ENCODE measurements at regions not wholly inside any gene's neighbourhood (a gene's known extent, or its start where the extent isn't known, plus 50 kb on each side); places are given as distances from the start of the nearest gene placed in this dataset.
A peak's percentile ranks its signal among the peaks of the same experiment; 100 is the strongest.

DNA sequence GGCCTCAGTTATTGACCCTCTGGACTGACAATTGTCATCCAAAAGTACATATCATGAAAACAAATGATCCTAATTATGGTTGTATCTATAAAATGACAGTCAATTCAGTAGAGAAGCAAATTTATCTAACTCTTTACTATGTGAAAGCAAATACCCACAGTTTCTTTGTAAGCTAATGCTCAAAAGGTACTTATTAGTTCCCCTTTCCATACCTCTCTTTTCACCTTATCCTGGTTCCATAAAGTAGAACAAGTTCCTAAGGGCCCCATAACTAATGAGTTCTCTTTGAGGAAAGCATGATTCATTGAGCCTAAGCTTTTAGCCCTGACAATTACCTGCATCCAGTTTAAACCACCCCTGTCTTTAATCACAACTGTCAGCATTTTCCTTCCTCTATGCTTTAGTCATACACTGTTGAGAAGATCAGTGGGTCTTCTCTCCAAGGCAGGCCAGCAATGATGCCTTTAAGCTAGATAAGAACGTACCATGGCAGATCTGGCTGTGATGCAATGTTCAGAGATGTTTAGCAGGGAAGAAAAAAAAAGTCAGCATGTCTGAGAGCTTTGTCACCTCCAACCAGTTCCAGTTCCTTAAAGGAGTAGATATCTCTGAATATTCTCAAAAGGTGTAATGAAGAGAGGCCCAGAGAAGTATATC is 179.7 kb upstream of the RASGEF1B start:
- peak; percentile 61 to 83 for DNase-seq

DNA sequence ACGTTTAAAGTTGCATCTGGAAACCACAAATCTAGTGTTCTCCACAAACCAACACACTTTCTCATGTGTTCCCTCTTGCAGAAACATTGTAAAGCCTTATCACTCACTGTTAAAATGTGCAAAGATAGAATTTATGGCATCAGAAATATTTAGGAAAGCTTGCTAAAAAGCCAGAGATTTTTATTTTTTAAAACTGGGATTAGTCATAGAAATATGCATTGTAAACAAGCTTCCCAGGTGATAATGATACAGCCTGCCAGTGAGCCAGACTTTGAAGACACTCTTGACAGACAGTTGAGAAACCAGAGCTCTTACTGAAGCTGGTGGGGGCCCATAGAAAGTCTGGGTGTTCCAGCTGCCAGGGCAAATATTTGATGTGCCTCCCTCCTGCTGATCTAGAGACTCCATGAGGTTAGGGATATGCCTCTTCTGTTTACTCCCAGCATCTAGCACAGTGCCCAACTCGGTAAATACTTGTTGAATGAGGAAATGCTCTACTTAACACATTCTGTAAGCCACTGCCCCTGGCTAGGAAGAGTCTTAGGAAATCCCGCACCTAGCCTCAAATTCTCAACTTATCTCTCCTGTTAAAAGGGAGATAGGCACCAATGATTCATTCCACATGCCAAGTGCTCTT is 179.0 kb upstream of the RASGEF1B start:
- DNase-seq, result peak; percentile 86 to 90

DNA sequence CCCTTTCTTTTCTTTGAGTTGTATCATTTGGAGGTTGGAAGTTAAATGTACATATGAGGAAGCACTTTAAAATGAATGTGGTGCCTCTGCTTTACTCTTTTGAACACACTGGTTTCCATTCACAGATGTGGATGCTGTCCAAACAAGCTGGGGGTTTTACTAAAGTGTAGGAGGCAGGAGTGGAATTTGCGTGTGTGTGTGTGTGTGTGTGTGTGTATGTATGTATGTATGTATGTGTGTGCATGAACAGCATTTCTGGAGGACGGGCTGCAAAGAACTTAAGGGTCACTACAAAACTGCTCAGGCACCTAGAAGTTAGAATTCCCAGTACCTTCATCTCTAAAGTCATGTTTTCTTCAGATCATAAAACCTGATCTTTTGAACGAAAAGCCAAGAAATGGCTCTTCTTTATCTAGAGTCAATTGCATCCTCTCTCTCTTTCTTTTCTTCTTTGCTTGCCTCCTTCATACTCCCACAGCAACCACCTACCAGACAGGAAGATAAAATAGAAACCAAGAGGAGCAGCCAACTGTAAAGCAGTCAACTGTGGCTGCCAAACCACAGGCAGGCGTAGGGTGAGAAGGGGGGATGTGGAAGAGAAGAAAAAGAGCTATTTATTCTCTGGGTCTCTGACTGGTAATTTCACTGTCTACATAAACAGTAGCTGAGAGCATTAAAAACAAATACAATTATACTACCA is 177.0 kb upstream of the RASGEF1B start:
- DNase-seq, result no peak

DNA sequence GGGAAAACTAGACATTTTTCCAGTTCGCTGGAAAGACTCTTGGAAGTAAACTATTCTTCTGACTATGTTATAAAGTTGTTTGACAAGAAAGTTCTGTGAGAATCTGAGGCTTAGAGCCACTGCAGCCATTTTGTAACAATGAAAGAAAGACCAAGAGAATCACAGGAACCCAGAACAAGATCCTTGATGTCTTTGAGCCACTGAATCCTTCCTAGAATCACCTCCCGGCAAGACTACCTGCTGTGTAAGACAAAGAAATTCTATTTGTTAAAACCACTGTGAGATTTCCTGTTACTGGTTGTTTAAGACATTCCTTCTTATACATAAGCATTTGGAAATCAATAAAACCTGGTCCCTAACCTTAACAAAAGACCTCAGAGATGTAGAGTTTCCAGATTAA is 175.7 kb upstream of the RASGEF1B start:
- no peak for DNase-seq

DNA sequence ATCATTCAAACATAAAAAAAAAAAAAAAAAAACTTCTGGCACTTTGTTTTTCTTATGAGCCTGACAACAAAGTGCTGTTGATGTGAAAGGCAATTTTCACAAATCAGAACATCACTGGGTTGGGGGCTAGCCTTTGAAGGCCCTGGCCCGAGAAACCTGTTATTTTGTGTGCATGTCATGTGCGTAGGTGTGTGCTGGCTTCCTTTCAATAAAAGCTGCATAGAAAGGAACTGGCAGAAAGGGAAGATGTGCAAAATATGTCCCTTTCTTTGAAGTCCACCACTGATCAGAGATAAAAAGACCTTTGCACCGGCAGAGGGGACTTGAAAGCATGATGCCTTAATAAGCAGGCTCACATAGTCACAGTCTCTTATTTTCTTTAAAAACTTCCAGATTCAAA is 170.8 kb upstream of the RASGEF1B start:
- DNase-seq, result no peak

DNA sequence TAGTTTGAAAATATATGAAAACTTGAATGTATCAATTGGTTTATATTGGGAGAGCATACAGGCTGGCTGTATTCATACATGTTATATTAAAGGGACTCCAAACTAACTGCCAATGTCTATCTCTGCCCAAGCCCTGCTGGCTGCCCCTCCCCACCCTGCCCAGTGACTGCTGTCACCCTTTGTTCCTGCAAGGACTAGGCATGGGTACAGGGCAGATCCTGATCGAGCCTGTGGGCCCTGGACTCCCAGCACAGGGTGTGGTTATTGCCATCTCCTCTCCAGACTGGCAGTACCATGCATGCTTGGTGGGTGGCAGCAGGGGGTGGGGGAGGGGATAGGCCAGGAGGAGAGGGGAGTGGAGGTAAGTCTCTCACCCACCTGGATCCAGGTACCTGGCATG is 167.5 kb upstream of the RASGEF1B start:
- DNase-seq, result no peak

DNA sequence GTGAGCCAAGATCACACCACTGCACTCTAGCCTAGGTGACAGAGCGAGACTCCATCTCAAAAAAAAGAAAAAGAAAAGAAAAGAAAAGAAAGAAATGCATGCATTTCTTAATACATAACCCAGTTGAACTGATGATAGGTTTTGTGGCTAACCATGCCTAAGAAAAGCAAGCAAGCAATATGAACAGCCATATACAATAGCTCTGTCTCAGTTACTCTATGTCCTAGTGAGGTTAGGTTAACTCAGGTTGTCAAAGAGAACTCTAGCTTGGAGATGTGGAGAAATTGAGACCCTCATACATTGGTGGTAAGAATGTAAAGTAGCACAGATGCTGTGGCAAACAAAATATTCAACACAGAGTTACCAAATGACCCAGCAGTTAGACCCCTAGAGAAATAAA is 167.0 kb upstream of the RASGEF1B start:
- no peak for DNase-seq

DNA sequence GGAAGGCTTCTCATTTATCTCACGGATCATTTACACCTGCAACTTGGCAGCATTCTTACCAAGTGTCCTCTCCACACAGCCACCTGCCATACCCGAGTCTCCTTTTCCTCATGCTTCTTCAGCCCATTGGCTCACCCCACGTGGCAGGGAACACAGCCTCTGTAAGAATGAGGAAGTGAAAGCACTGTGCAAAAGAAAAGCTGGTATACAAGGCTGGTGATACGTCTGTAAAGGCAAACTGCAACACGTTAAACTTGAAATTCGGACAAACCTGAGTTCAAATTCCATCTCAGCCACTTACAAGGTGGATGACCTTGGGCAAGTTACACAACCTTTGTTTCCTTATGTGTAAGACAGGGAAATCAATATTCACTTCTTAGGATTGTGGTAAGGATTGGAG is 164.0 kb upstream of the RASGEF1B start:
- no peak for DNase-seq

DNA sequence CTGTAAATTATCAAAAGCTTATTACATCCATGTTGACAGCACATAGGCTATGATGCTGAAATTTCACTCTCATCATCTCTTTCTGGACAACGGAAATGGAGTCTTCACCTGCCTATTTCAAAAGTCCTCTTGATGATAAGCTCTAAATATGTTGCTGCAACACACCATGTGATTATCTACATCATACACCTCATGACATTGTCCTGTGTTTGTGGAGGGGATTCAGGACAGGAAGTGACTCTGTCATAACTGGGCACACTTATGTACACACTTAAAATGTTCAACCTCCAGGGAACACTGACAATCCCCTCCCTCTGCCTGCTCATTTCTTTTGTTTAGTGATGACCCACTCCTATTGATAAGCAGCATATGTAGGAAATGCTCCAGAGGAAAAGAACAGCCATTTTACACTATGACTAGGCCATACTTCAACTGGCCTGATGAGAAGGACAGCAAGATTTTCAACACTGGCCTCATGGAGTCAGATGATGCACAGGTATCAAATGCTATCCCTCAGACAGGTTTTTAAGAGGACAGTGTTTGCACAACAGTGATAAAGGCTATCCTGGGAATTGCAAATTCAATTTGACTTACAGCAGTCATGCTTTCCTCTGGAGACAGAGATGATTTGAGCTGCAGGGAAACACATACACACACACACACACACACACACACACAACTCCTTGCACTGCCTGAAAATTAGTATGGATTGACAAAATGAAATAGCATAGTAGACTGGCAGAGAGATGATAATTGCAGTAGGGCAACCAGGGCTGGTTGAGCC is 163.3 kb upstream of the RASGEF1B start:
- peak in 1 of 2 experiments; percentile 40 for DNase-seq

DNA sequence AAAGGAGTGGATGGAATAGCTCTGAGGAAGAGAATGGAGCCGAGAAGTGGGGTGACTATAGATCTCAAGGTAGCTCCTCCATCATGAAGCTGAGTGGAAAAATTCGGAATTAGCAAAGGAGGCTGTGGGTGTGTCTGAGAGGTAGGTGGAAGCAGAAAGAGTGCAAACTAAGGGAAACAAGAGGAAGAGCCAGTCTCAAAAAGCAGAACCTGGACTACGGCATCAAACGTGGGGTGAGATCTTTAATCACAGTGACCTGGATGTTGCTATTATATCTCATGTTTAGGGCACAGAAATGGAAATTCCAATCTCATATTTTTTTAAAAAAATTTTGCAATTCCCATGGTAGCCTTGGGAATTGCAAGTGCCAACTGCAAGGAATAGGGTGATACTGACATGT is 162.5 kb upstream of the RASGEF1B start:
- no peak for DNase-seq

DNA sequence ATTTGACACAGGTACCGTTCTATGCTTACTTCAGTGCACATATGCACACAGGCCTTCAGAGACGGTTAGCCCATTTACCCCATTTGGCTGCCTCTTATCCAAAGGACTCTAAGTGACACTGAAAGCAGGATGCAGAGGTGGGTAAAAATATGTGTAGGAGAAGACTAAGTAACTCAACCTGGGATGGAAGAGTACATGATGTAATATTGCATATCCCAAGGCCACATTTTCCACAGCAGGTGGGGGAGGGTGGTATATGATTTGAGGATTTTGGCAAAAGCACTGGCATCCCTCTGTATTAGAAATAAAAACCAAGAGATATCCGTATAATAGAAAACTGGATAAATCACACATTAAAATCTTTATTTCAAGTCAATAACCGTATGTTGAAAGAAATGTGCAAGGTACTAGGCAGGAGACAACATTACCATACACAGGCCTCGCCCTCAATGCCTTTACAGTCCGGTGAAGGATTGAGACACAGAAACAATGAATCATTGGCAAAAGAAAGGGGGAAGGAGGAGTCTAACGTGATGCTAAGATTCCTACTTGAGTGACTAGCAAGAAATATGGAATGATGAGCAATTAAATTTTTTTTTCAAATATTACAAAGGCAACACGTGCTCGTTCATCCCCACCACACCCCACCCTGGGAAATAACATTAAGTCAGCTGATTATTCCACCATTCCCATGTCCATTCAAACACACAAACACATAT is 161.0 kb upstream of the RASGEF1B start:
- no peak for DNase-seq

DNA sequence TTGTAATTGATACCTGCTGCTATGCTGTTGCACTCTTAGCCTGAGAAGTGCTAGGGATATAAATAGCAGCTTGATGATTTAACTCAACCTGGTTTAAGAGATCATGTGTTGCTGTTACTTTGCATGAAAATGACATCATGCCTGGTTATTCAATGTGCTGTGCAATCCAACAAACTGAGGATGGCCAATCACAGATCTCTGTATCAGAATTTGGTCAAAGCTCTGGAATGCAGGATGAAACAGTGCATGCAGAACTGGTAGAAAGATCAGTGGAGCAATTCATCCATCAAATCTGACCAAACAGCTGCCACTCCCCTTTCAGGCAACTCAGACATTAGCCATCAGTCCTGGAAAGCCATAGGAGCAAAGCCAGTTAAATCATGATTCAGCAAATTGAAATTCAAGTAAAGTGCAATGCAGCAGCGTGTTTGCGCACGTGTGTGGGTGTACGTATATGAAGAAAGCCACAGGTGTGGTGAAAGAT is 160.3 kb upstream of the RASGEF1B start:
- no peak for DNase-seq

DNA sequence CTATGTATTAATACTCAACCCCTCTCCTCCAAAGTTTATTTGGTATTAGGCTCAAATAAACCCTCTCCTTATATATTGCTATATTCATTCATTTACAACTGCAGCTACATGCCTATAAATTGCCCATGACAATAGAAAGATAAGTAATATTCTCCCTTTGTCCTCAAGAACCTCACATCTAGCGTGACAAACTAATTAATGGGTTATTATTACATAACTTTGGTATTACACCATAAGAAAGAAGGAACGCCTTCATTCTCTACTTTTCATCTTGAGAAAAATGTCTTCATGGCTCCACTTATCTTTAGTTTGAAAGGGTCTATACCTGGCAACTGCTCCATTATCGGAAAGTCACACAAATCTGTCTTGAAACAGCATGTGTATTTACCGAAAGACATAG is 157.7 kb upstream of the RASGEF1B start:
- DNase-seq, result no peak

DNA sequence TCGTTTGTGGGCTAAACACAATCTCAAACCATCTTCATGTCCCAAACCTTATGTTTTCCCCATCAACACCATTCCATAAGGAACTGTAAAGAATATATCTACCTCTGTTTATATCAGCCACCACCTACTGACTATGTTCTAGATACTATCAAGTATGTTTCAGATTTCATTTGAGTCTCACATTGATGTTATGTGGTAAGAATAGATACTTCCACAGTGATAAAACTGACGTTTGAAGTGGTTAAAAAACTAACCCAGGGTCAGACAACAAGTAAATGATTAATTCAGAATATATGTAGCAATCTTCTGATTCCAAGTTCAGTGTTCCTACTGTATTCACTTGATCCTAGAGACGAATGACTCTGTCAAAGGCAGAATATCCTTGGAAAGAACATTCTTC is 156.8 kb upstream of the RASGEF1B start:
- DNase-seq, result no peak

DNA sequence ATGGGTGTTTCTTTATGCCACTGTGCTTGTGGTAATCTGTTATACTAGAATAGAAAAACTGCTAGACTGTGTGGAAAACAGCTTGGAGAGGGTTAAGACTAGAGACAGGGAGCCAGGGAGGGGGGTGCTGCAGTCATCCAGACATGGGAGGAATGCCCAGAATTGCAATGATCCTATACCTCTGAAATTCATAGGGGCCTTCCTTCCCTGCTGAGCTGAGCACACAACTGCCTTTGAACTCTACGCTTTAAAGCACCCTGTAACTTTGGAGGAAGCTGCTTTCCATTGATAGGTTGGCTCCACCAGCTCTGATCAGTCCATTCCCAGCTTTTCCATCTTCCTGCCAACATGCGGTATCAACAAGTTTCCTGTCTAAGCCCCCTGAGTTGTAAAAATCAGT is 155.9 kb upstream of the RASGEF1B start:
- DNase-seq, result no peak

DNA sequence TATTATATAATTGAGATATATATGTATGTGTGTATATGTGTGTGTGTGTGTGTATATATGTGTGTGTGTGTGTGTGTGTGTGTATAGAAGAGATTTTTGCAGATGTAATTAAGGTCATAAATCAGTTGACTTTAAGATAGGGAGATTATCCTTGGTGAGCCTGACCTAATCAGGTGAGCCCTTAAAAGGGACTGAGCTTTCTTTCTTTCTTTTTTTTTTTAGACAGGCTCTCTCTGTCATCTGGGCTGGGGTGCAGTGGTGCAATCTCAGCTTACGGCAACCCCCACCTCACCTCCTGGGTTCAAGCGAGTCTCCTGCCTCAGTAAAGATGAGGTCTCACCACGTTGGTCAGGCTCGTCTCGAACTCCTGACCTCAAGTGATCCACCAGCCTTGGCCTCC is 155.1 kb upstream of the RASGEF1B start:
- DNase-seq, result no peak

DNA sequence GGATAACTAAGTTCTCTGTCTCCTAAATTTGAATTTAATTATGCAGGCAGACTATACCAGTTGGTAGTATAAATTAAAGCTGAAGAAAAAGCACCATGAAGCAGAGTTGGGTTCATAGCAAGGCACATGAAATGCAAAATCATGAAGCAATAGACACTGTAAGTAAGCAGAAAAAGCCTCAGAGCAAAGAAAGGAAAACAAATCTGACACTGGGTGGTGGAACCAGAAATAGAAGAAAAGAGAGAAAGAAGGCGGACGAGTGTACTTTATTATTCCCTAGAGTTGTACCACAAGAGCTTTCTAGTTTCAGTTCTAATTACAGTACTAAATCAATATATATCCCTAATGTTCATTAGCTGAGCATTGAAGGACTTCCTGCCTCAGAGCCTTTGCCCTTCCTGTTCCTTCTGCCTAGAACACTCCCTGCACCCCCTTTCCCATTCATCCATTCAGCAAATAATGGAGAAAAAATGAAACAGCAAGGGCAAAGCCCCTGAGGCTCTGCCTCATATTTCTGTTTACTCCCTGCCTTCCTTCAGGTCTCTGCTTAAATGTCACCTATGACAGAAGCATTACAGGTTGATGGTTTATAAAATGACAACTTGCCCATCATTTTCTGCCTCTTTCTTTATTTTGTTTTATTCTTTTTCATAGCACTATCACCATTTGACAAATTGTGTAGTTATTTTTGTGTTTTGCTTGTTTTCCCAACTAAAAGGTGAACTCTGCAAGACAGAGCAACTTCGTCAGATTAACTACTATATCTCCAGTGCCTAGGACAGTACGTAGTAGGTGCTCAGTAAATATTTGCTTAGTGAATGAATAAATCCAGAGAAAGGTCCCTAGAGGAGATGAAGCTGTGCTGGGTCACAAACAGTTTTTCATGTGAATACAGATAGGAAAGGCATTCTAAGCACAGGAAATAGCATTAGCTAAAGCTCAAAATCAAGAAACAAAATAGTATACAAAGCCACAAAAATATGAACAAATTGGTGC is 154.0 kb upstream of the RASGEF1B start:
- no peak for DNase-seq

DNA sequence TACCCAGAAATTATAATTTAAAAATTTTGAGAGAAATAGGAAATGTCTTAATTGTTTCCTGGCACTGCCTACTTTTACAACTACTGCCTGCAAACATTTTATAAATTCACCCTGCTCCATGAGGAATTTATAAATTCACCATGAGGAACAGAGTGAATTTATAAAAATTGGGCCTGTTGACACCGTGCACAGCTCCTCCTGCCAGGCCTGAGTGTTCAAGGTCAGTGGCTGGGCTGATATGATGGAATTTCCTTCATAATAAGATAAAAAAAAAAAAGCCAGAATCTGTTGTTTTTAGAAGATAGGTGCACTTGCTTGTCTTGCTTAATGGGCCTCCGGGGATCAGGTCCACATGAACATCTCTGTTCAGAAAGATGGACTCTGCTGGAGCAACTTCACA is 151.7 kb upstream of the RASGEF1B start:
- DNase-seq, result no peak

DNA sequence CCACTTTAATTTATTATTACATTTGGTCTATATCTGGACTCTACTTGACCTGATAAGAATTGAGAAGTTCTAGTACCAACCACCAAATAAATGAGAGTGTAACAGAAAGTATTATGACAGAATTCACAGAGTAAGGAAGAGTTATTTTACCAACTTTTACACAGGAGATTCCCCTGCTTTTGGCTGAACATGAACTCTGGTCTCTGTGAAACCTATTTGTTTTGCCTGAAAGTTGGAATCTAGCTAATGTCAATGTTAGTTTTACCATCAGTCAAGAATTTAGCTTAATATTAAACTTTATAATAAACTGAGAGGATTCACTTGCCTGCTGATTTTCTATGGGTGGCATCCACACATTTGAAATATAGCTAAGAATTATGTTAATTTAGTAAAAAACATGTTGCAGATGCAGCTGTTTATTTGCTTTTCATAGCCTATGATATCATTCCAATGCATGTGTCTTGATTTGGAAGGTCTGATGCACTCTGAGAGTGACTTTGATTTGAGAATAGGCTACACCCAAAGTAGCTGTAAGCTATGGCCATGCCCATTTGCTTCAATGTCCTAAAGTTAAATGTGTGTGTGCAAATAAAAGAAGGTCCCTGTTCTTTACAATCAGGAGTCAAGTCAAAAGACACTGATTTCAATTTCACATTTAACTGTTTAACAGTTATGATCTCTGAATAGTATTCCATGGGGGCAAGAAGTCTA is 150.9 kb upstream of the RASGEF1B start:
- no peak for DNase-seq

DNA sequence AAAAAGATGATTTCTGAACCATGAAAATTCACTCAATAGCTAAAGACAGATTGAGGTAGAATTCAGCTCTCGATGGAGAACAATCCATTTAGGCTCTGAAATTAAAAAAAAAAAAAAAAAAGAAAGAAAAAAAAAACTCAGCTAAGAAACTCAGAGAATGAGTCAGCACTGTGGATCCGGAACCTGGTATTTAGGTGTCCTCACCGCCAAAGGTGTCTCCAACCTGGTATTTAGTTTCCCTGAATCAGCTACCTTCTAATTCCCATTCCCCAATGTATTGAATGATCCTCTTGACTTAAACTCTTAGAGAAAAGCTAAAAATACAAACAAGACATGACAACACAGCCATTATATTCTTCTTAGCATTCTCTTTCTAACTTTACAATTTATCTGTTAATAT is 150.3 kb upstream of the RASGEF1B start:
- no peak for DNase-seq

DNA sequence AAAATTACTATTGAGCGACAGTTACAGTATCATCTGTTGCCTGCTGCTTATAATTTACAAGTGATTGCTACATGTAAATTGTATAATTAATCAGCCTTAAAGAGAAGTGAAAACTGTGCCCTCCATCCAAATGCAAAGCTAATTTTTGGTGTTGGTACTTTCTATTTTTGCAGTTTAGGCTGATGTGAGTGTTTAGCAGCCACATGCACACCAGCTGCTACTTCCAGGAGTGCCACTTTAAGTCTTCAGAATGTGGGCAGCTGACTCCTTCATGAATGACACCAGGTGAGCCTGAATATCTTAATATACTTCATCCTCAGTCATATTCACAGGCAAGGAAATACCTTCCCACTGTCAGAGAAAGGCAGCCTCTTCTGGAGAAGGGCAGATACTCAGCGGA is 149.8 kb upstream of the RASGEF1B start:
- DNase-seq, result no peak

Data from NCI-H1930 (cell line).